IPS-NIHi11 (cell line): ENCODE measurements at regions not wholly inside any gene's neighbourhood (a gene's known extent, or its start where the extent isn't known, plus 50 kb on each side); places are given as distances from the start of the nearest gene placed in this dataset.
"Not testable (repeated sequence)": the region's sequence is repeated elsewhere in the genome, so short reads cannot be mapped to it uniquely, and the experiment has no call there.

Experiments
- DNase-seq: peaks from one replicate; pipeline ENCODE4 v3.0.0; 2012; ENCODE audit warnings: mixed read lengths, low spot score

- DNase-seq = no peak
These were observed 926.8 kb downstream of the DIAPH3 start for GRCh38 chr13:59236944-59237343.

DNA sequence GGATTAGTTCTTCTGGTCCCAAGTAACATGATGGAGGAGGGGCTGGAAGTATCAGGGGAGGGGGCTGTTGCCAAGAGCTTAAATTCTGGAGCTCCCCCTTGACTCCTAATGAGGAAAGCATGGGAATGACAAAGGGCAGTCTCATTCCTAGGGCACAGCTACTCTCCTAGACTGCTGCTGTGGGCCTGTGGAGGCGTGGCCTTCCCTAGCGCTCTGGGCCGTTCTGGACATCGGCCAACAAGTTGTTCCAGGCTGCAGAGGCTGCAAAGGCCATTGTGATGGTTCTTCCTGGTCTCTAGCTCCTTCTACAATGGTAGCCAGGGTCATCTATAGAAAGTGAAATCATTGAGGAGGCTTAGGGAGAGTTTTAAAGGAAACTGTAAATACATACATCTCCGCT, 916.6 kb downstream of the DIAPH3 start:
- peak; percentile 53 for DNase-seq

DNA sequence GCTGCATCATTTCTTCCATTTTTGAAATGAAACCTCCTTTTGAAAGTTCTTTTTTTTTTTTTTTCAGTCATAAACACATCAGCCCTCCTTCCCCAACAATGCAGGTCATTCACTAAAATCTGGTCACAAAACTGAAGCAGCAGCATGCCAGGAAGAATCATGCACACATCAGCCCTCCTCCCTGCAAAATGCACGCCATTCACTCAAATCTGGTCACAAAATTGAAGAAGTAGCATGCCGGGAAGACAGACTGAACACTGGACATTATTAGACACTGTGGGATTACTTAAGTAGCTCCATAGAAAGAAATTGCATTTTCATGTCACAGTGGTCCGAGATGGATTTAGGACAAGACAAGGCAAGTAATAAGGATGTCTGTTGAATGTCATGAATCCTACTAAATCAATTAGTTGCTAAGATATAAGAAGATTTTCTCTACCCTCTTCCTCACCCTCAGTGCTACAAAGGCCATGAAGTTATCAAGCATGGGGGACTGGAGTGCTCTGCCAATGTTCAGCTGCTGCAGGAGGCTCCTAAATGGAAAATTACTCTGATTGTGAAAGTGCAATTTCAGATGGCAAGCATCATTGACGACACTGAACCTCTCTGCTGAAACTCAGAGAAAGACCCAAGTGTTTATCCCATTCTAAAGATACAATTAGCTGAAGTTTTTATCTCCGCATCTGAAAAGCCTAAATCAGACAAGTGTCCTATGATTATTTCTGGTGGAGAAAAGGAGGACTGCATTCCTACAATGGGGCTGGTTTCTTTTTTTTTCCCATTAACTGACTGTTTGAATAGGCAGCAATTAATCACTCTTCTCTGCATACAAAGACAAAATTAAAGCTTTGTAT, 913.2 kb downstream of the DIAPH3 start:
- no peak for DNase-seq

GRCh38 chr13:59259165-59260000, 904.3 kb downstream of the DIAPH3 start:
- no peak for DNase-seq

- DNase-seq = peak; percentile 50
These were observed 901.7 kb downstream of the DIAPH3 start for GRCh38 chr13:59261928-59262488.

GRCh38 chr13:59263531-59263930, 900.2 kb downstream of the DIAPH3 start:
- no peak for DNase-seq

GRCh38 chr13:59266478-59267063, 897.2 kb downstream of the DIAPH3 start:
- no peak for DNase-seq

DNA sequence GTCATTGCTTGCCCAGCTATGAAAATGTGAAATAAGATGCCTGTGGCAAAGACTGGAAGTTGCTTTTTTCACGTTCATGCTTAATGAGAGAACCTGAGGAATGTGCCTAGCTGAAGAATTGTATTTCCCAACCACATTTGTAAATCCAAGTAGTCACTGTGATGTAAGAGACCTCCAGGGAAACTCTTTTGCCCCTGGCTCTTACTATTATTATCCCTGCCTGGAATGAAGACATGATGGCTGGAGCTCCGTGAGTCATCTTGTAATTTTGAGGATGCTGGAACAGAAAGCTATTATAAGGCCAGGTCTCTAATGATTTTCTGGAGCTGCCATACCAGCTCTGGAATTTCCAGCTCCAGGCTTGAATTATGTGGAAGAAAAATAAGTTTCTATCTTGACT, 894.3 kb downstream of the DIAPH3 start:
- DNase-seq = no peak

DNA sequence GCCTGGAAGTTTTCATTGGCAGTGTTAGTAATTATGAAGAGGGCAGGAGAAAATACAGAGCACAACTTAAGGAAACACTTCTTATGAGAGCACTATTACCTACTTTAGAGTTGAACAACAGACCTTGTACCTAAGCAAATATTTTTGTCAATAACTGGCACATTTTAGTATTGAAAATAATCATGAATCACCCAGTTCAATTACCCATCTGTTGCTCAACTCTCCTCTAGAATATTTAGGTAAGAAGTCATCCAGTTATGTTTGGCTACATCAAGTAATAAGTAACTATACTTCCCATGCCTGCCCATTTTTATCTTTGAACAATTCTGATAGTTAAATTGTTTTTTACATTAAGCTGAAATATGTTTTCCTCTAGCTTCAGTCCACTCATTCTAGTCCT, 893.4 kb downstream of the DIAPH3 start:
- DNase-seq = no peak

DNA sequence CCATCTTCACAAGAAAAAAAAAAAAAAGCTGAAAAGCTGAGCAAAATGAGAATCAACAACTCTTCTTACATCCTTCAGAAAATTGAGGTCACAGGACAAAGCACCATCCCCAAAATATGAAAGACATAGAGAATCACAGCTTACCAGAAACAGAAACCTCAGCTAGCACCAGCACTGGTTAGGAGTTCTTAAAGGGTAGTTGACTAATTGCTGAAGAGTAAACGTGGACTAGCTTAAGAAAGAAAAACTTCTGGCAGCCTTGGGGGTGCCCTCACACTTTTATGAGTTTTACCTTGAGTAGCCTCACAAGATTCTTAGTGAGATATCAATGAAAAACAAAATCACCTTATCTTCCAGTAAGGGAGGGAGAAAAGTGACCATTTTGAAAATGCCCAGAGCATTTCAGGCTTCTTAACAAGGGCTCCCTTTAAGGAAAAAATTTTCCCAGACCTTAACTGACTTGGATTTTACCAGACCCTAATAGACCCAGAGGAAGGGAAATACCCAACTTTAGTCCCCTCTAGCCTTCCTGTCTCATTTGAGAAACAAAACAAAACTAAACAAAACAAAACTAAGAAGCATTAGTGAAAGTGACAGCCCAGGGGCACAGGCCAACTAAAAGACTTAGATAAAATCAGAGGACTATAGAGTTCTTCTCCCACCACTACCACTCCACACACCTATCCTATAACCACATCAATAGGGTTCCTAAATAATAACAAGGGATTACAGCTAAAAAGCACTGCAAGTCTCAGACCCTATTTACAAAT, 888.6 kb downstream of the DIAPH3 start:
- no peak for DNase-seq

GRCh38 chr13:59276436-59276835, 887.3 kb downstream of the DIAPH3 start:
- DNase-seq = no peak

DNA sequence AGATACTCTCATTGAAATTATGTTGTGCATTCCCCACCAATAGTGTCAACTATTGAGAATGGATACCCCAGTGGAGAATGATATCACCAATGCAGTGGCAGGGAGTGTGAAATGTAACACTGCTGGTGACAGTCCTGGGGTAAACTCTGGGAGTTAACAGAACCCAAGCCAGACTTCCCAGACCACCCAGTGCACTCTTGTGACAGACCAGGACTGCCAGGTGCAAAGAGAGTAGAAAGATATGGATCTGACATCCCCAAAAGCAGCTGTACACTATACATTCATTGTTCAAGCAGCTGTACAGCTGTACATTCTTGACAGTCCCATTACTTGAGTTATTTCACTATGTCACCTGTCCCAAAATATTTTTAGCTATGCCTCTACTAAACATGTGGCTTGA, 886.6 kb downstream of the DIAPH3 start:
- DNase-seq = no peak

- no peak for DNase-seq
These were observed 884.7 kb downstream of the DIAPH3 start for GRCh38 chr13:59279028-59279427.

DNA sequence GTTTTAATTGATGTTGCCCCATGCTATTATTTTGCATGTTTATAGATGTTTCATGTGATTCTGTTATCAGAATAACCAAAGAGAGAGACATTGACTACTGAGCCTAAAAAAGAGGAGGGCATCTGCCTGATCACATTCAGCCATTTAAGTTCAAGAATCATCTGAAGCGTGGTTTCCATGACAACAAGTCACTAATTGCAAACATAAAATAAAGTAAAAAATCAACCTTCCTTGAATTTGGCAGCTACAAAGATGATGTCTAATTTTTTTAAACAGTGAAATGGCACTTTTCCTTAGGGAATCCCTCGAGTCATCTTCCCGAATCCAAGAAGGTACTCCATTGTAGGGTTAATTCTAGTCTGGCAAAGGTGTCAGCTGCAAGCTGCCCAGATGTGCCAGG, 884.2 kb downstream of the DIAPH3 start:
- no peak for DNase-seq

DNA sequence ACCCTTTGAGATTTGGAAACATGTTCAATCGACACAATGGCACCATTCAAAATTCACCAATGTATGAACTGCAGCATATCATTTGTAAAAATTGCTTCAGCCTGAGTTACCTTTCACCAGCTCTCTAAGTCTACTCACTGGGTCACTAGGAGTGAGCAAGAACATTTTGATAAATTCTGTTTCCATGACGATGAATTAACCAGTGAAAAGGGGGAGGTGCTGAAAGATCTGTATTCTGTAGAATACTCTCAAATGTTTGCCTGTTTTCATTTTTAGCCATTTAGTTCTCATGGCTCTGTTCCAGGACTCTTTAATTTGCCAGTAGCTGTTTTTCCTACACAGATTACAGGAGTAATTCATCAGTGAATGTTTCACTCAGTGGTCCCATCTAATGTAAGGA, 883.4 kb downstream of the DIAPH3 start:
- no peak for DNase-seq

DNA sequence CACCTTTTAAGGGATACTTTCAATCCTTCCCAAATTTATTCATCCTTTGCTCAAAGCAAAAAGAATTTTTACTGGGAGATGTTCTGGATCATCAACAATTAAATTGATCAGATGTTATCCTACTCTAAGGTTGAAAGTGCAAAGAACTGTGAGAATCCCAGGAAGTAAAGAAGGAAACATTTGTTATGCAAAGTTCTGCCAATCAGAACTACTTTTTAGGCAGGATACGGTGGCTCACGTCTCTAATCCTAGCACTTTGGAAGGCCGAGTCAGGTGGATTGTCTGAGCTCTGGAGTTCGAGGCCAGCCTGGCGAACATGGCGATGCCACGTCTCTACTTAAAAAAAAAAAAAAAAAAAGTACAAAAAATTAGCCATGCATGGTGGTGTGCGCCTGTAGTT, 882.3 kb downstream of the DIAPH3 start:
- DNase-seq = no peak

DNA sequence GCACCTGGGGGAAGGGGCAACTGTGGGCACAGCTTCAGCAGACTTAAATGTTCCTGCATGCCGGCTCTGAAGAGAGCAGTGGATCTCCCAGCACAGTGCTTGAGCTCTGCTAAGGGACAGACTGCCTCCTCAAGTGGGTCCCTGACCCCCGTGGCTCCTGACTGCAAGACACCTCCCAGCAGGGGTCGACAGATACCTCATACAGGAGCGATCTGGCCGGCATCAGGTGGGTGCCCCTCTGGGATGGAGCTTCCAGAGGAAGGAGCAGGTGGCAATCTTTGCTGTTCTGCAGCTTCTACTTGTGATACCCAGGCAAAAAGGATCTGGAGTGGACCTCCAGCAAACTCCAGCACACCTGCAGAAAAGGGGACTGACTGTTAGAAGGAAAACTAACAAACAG, 871.5 kb downstream of the DIAPH3 start:
- not testable (repeated sequence) for DNase-seq

DNA sequence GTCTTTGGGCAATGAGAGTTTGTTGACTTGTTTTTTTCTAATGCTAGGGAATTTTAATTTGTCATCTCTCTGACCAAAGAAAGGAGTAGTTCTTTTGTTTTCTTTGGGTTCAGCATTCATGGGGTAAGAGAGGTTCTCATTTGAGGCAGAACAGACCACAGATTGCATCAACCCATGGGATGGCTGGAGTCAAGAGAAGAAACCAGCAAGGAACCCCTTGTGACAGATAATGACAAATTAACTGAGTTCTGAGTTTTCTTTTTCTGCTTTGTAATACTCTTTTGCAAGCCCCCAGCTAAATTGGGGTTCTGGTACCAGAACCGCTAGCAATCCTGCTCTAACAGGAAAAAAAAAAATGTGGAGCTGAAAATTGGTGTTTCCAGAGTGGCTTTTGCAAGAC, 864.1 kb downstream of the DIAPH3 start:
- DNase-seq = no peak

- no peak for DNase-seq
These were observed 863.2 kb downstream of the DIAPH3 start for GRCh38 chr13:59300355-59301173.

DNA sequence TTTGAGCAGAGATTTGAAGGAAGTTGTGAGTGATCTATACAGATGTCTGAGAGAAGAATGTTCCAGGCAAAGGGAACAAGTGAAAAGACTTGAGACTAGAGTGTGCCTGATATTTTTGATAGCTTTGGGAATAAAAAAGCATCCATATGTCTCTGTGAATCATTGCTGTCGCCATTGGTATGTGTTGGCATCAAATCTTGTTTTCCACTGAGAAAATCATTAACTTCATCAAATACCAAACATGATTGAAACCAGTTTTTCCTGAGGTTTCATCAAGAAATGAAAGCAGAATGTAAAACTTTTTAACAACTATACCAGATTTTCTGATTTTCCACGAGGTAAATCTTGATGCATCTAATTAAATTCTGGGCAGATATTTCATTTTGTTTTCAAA, 862.6 kb downstream of the DIAPH3 start:
- DNase-seq = no peak

DNA sequence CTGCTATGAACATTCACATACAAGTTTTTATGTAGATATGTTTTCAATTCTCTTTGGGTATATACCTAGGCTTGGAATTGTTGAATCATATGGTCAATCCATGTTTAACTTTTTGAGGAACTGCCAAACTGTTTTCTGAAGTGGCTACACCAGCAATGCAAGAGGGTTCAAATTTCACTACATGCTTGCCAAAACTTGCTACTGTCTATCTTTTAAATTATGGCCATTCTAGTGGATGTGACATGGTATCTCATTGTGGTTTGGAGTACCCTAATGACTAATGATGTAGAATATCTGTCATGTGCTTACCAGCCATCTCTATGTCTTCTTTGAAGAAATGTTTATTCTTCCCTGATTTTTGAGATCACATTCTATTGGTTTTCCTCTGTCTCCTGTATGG, 860.3 kb downstream of the DIAPH3 start:
- no peak for DNase-seq
